22Rv1 (cell line): ENCODE measurements at regions not wholly inside any gene's neighbourhood (a gene's known extent, or its start where the extent isn't known, plus 50 kb on each side); places are given as distances from the start of the nearest gene placed in this dataset.

Experiments
- ZFX ChIP-seq: fragments of 450-650 bp; IDR thresholded peaks from 2 replicates; pipeline ENCODE4 v1.6.1; 2017; ENCODE audit warnings: antibody characterized with exemption, borderline replicate concordance
- TF ChIP-seq, protein P1 (sequence below): fragments of 450-650 bp; IDR thresholded peaks from 2 replicates; pipeline ENCODE4 v1.5.1; 2017; ENCODE audit warnings: mild to moderate bottlenecking

DNA sequence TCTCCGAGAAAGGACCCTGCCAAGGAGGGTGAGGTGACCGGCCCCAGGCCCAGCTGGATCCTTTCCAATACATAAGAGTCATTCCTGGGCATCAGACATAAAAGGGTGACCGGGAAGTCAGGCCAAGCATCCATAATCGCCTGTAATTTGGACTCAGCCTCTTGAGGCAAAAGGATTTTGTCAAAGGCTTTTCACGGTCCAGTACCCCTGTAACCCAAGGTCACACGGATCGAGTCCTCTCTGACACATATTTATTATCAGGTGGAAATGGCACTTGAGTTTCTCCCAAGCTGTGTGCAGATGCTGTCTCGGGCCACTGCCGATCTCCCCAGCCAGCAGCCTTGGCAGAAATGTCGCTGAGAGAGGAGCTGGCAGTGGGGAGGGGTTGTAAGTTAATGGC is 556.5 kb downstream of the MN1 start:
- TF ChIP-seq, protein P1, sequence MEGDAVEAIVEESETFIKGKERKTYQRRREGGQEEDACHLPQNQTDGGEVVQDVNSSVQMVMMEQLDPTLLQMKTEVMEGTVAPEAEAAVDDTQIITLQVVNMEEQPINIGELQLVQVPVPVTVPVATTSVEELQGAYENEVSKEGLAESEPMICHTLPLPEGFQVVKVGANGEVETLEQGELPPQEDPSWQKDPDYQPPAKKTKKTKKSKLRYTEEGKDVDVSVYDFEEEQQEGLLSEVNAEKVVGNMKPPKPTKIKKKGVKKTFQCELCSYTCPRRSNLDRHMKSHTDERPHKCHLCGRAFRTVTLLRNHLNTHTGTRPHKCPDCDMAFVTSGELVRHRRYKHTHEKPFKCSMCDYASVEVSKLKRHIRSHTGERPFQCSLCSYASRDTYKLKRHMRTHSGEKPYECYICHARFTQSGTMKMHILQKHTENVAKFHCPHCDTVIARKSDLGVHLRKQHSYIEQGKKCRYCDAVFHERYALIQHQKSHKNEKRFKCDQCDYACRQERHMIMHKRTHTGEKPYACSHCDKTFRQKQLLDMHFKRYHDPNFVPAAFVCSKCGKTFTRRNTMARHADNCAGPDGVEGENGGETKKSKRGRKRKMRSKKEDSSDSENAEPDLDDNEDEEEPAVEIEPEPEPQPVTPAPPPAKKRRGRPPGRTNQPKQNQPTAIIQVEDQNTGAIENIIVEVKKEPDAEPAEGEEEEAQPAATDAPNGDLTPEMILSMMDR = no peak
- TF ChIP-seq ZFX = no peak
